WERI-Rb-1 (cell line): ENCODE measurements at regions not wholly inside any gene's neighbourhood (a gene's known extent, or its start where the extent isn't known, plus 50 kb on each side); places are given as distances from the start of the nearest gene placed in this dataset.
A peak's percentile ranks its signal among the peaks of the same experiment; 100 is the strongest.

Source experiments
- DNase-seq: peaks from one replicate; pipeline ENCODE4 v3.0.0-alpha.2; 2020
- H3K27ac ChIP-seq: fragments of 250-450 bp; sonication (Bioruptor Pico); 2 replicates; pipeline ENCODE4 v1.5.1; 2020; ENCODE audit warnings: mild to moderate bottlenecking, moderate library complexity
- H3K27me3 ChIP-seq: fragments of 250-450 bp; sonication (Bioruptor Pico); 2 replicates; pipeline ENCODE4 v1.5.1; 2021; ENCODE audit warnings: mild to moderate bottlenecking, low read depth, moderate library complexity; ENCODE audit not compliant: insufficient read depth, severe bottlenecking
- H3K36me3 ChIP-seq: fragments of 250-450 bp; sonication (Bioruptor Pico); 2 replicates; pipeline ENCODE4 v1.5.1; 2020; ENCODE audit warnings: mild to moderate bottlenecking, moderate library complexity
- H3K4me3 ChIP-seq: 2 replicates; pipeline ENCODE4 v1.5.1; 2011; ENCODE audit warnings: low read depth, mild to moderate bottlenecking, control low read depth, low read length
- H3K9me3 ChIP-seq: fragments of 250-450 bp; sonication (Bioruptor Pico); 2 replicates; pipeline ENCODE4 v1.5.1; 2021; ENCODE audit warnings: mild to moderate bottlenecking, moderate library complexity; ENCODE audit not compliant: severe bottlenecking
- CTCF ChIP-seq: IDR thresholded peaks from 2 replicates; pipeline ENCODE4 v1.5.1; 2011; ENCODE audit warnings: low read depth, mild to moderate bottlenecking, control low read depth, inconsistent platforms, low read length

GRCh38 chr17:5730373-5730772 lies 146.1 kb upstream of the NLRP1 start:
- Histone ChIP-seq H3K9me3 (no peaks in the 10 kb centered on the region), H3K36me3 (no peaks in the 10 kb centered on the region), H3K27ac (no peak overlapping the region), H3K4me3 (no peak overlapping the region), H3K27me3 (no peaks in the 10 kb centered on the region)
- no peak for DNase-seq
- TF ChIP-seq CTCF = no peak

- no peak overlapping the region for H3K27ac ChIP-seq
- H3K9me3 ChIP-seq = no peaks in the 10 kb centered on the region
- no peaks in the 10 kb centered on the region for H3K36me3 ChIP-seq
- no peak overlapping the region for H3K4me3 ChIP-seq
- no peaks in the 10 kb centered on the region for H3K27me3 ChIP-seq
- TF ChIP-seq CTCF = no peak
- no peak for DNase-seq
Observed at GRCh38 chr17:5740937-5741336, 156.6 kb upstream of the NLRP1 start.

- Histone ChIP-seq H3K9me3 (no peaks in the 10 kb centered on the region), H3K27ac (no peak overlapping the region), H3K27me3 (no peaks in the 10 kb centered on the region), H3K4me3 (no peak overlapping the region), H3K36me3 (no peaks in the 10 kb centered on the region)
- DNase-seq = no peak
- TF ChIP-seq CTCF = no peak
Observed at GRCh38 chr17:5741810-5742209, 157.5 kb upstream of the NLRP1 start.

- no peak for TF ChIP-seq CTCF
- Histone ChIP-seq H3K4me3 (no peak overlapping the region), H3K27me3 (no peaks in the 10 kb centered on the region), H3K27ac (peak overlapping the region; percentile 33), H3K36me3 (no peaks in the 10 kb centered on the region), H3K9me3 (no peaks in the 10 kb centered on the region)
- no peak for DNase-seq
Observed at GRCh38 chr17:5745111-5745813, 161.0 kb upstream of the NLRP1 start.

GRCh38 chr17:5747276-5747675 lies 163.0 kb upstream of the NLRP1 start:
- H3K27ac ChIP-seq = no peak overlapping the region
- DNase-seq = no peak
- no peak overlapping the region for H3K4me3 ChIP-seq
- H3K36me3 ChIP-seq = no peaks in the 10 kb centered on the region
- no peaks in the 10 kb centered on the region for H3K27me3 ChIP-seq
- H3K9me3 ChIP-seq = no peaks in the 10 kb centered on the region
- peak; percentile 27; the same call in 1 of the 2 replicates for TF ChIP-seq CTCF

- H3K9me3 ChIP-seq = no peaks in the 10 kb centered on the region
- no peaks in the 10 kb centered on the region for H3K27me3 ChIP-seq
- H3K27ac ChIP-seq = no peak overlapping the region
- DNase-seq = no peak
- TF ChIP-seq CTCF = no peak
- H3K36me3 ChIP-seq = no peaks in the 10 kb centered on the region
- H3K4me3 ChIP-seq = no peak overlapping the region
Observed at GRCh38 chr17:5747964-5748363, 163.7 kb upstream of the NLRP1 start.
